Suprapubic skin (tissue), 4 donors: ENCODE measurements at regions not wholly inside any gene's neighbourhood (a gene's known extent, or its start where the extent isn't known, plus 50 kb on each side); places are given as distances from the start of the nearest gene placed in this dataset.

Experiments
- EP300 ChIP-seq: sonication (generic); formaldehyde crosslinking; IDR thresholded peaks from one replicate; pipeline ENCODE4 v1.6.1; 2017; ENCODE audit warnings: antibody characterized with exemption
- POLR2A ChIP-seq, 2 donors: fragments of 450-650 bp; IDR thresholded peaks; one replicate each; pipeline ENCODE4 v1.6.1; 2017; ENCODE audit warnings: antibody characterized with exemption in 2 of 2, mild to moderate bottlenecking in 2 of 2, moderate library complexity in 2 of 2
- POLR2AphosphoS5 ChIP-seq, 3 donors: sonication (generic); formaldehyde crosslinking; IDR thresholded peaks; one replicate each; pipeline ENCODE4 v1.6.1; 2017; ENCODE audit warnings: antibody characterized with exemption in 3 of 3
- TF ChIP-seq, protein P1 (sequence below), 2 donors: fragments of 200-600 bp in 1 of 2; fragments of 450-650 bp in 1 of 2; sonication (generic) in 1 of 2; IDR thresholded peaks; one replicate each; pipeline ENCODE4 v1.5.1; 2016 to 2019; ENCODE audit warnings: antibody characterized with exemption in 2 of 2, mild to moderate bottlenecking in 1 of 2, moderate library complexity in 1 of 2

DNA sequence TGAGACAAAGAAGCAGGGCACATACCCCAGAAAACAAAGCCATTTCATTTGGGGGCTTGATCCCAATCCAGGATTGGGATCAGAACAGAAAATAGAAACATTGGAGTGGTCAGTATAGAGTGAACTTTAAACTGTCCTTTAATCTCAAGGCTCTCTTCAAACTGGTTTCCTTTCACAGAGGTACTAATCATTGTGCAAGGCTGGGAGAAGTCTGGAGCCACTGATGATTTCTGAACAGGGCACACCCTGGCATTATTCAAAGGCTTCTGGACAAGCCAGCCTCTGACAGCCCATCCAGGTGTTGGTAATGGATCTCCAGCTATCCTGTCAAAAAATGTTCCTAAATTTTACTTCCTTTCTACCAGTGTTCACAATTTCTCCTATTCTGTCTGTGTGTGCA is 244.5 kb downstream of the DDX3Y start:
- TF ChIP-seq POLR2A (IDR thresholded peaks at IDR 0.05) (no peak), POLR2AphosphoS5 (IDR thresholded peaks at IDR 0.05) (no peak), EP300 (no peak)
- TF ChIP-seq, protein P1, sequence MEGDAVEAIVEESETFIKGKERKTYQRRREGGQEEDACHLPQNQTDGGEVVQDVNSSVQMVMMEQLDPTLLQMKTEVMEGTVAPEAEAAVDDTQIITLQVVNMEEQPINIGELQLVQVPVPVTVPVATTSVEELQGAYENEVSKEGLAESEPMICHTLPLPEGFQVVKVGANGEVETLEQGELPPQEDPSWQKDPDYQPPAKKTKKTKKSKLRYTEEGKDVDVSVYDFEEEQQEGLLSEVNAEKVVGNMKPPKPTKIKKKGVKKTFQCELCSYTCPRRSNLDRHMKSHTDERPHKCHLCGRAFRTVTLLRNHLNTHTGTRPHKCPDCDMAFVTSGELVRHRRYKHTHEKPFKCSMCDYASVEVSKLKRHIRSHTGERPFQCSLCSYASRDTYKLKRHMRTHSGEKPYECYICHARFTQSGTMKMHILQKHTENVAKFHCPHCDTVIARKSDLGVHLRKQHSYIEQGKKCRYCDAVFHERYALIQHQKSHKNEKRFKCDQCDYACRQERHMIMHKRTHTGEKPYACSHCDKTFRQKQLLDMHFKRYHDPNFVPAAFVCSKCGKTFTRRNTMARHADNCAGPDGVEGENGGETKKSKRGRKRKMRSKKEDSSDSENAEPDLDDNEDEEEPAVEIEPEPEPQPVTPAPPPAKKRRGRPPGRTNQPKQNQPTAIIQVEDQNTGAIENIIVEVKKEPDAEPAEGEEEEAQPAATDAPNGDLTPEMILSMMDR (IDR thresholded peaks at IDR 0.05) = no peak
